Gastrocnemius medialis (tissue), 4 donors: ENCODE measurements at regions not wholly inside any gene's neighbourhood (a gene's known extent, or its start where the extent isn't known, plus 50 kb on each side); places are given as distances from the start of the nearest gene placed in this dataset.
"Not testable (repeated sequence)": the region's sequence is repeated elsewhere in the genome, so short reads cannot be mapped to it uniquely, and the experiment has no call there.

ENCODE experiments used
- POLR2A ChIP-seq, 2 donors: fragments of 450-650 bp; IDR thresholded peaks; one replicate each; pipeline ENCODE4 v1.6.1; 2017; ENCODE audit warnings: antibody characterized with exemption in 2 of 2, mild to moderate bottlenecking in 2 of 2, moderate library complexity in 2 of 2
- TF ChIP-seq, protein P1 (sequence below), 5 experiments: fragments of 450-650 bp in 3 of 5; fragments of 200-600 bp in 2 of 5; sonication (generic) in 2 of 5; IDR thresholded peaks in 4 of 5; conservative IDR thresholded peaks in 1 of 5; 1 replicate in 4 of 5; 2 replicates in 1 of 5; pipeline ENCODE4 v1.5.1; 2016 to 2019; ENCODE audit warnings: antibody characterized with exemption in 5 of 5, mild to moderate bottlenecking in 3 of 5, moderate library complexity in 3 of 5

DNA sequence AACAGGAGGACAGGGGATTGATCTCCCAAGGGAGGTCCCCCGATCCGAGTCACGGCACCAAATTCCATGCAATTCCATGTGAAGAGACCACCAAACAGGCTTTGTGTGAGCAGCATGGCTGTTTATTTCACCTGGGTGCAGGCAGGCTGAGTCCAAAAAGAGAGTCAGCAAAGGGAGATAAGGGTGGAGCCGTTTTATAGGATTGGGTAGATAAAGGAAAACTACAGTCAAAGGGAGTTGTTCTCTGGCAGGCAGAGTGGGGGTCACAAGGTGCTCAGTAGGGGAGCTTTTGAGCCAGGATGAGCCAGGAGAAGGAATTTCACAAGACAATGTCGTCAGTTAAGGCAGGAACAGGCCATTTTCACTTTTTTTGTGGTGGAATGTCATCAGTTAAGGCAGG lies 752.7 kb downstream of the GALC start:
- TF ChIP-seq, protein P1, sequence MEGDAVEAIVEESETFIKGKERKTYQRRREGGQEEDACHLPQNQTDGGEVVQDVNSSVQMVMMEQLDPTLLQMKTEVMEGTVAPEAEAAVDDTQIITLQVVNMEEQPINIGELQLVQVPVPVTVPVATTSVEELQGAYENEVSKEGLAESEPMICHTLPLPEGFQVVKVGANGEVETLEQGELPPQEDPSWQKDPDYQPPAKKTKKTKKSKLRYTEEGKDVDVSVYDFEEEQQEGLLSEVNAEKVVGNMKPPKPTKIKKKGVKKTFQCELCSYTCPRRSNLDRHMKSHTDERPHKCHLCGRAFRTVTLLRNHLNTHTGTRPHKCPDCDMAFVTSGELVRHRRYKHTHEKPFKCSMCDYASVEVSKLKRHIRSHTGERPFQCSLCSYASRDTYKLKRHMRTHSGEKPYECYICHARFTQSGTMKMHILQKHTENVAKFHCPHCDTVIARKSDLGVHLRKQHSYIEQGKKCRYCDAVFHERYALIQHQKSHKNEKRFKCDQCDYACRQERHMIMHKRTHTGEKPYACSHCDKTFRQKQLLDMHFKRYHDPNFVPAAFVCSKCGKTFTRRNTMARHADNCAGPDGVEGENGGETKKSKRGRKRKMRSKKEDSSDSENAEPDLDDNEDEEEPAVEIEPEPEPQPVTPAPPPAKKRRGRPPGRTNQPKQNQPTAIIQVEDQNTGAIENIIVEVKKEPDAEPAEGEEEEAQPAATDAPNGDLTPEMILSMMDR (IDR thresholded peaks at IDR 0.05 in 4 of 5, conservative IDR thresholded peaks at IDR 0.05 in 1 of 5) = not testable (repeated sequence)
- TF ChIP-seq POLR2A (IDR thresholded peaks at IDR 0.05) = not testable (repeated sequence)
